ENCODE measurements at regions not wholly inside any gene's neighbourhood (a gene's known extent, or its start where the extent isn't known, plus 50 kb on each side); places are given as distances from the start of the nearest gene placed in this dataset.

DNA sequence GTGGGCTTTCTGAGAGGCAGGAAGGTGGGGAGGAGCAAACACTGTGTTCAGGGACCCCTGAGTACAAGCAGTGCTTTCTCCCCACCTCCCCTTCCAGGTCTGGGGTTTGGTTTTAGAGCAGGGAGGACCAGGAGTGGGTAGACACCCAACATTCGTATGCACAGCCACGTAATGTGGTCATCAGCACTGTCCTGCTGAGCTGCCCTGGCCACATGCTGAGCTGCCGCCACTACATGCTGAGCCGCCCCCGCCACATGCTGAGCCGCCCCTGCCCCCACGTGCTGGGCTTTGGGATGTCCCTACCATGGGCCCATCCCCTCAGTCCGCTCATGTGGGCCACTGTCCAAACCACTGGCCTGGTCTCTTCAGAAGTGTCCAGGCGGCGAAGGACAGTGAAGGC lies 214.9 kb upstream of the CST7 start:
- FAIRE-seq: no peak
- ChIA-PET POLR2A (no interaction called here), CTCF (interaction anchor here (0.6 to 1.1 kb wide), 2 partner anchors 18 to 569 kb away, joined by 3 read pairs; no protein-coding TSS in a partner anchor)
- ATAC-seq: no peak
- no peak overlapping the region for H3K4me2 ChIP-seq
- H3K4me1 ChIP-seq: no peaks in the 10 kb centered on the region
- no peaks in the 10 kb centered on the region for H3K9me3 ChIP-seq
- 70% methylated on average over 10 of the region's 10 CpGs for WGBS (ENCODE audit: missing lambda C conversion rate)
- no peak overlapping the region for H3K27ac ChIP-seq
- TF ChIP-seq POLR2A (IDR thresholded peaks at IDR 0.05; ENCODE audit: low read length): no peak
- no peak for TF ChIP-seq JUNB (IDR thresholded peaks at IDR 0.05)
- no peak for TF ChIP-seq JUN (IDR thresholded peaks at IDR 0.05)
- TF ChIP-seq RNF2 (IDR thresholded peaks at IDR 0.05; ENCODE audit: borderline replicate concordance, low read depth): no peak
- TF ChIP-seq FOSL2 (IDR thresholded peaks at IDR 0.05): no peak
- TF ChIP-seq FOSL2 (CRISPR knock-in tag; IDR thresholded peaks at IDR 0.05): no peak
- TF ChIP-seq CEBPB (IDR thresholded peaks at IDR 0.05): no peak
- no peak overlapping the region for H3K4me3 ChIP-seq
- DNase-seq (ENCODE audit: low read depth in 1 of 2, low spot score in 1 of 2): no peak

- TF ChIP-seq HOXB5 (CRISPR knock-in tag; IDR thresholded peaks at IDR 0.05) (no peak), ELK1 (IDR thresholded peaks at IDR 0.05; ENCODE audit: low read depth, low read length) (no peak), EHMT2 (IDR thresholded peaks at IDR 0.05; ENCODE audit: low read depth) (no peak), ZSCAN20 (CRISPR knock-in tag; IDR thresholded peaks at IDR 0.05) (no peak), CBX2 (IDR thresholded peaks at IDR 0.05; ENCODE audit: borderline replicate concordance, low read depth) (no peak), HDAC2 (IDR thresholded peaks at IDR 0.05) (no peak), RFX5 (IDR thresholded peaks at IDR 0.05) (no peak), HEYL (CRISPR knock-in tag; IDR thresholded peaks at IDR 0.05) (no peak), SREBF2 (IDR thresholded peaks at IDR 0.05) (no peak)
- 85% methylated on average over 7 of the region's 7 CpGs for WGBS (ENCODE audit: missing lambda C conversion rate)
- DNase-seq (ENCODE audit: low read depth in 1 of 2, low spot score in 1 of 2): no peak
- no peak overlapping the region for H3K4me2 ChIP-seq
- CTCF ChIA-PET: interaction anchor here (0.9 kb wide), 1 partner anchor 9 kb away, joined by 3 read pairs; no protein-coding TSS in a partner anchor
- no peak overlapping the region for H3K4me3 ChIP-seq
- no peaks in the 10 kb centered on the region for H3K4me1 ChIP-seq
- ATAC-seq: no peak
- POLR2A ChIA-PET: no interaction called here
- no peaks in the 10 kb centered on the region for H3K9me3 ChIP-seq
- no peak overlapping the region for H3K27ac ChIP-seq
- FAIRE-seq: no peak
These were observed 213.8 kb upstream of the CST7 start for GRCh38 chr20:24735263-24735662.

DNA sequence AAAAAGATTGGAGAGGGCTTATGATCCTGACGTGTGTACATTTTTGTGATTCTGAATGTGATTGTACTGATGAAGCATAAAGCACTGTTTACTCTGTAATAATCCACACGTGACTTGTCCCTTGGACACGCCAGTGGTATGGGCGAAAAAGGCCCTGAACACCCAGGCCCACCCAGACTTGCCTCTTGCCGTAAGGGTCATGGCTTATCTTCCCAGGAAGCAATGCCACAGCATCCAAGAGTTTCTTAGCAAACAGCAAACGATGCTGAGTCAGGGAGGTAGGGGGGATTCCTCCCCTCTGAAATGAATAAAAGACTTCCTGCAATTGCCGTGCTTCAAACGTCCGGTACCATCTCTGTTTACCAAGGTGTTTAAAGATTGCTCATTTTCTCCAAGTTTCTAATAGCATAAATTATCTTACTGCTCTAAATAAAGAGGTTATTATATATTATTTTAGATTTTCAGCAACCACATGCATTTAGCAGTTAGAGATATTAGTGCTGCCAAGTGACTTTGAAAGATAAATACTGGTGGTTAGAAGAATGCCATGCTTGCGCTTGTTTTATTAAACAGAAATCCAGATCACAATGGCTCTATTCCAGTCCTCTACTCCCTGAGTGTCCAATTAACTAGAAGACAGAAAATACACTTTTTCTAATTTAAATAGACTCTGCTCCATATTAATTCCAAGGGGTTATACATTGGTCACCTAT lies 212.8 kb upstream of the CST7 start:
- DNase-seq (ENCODE audit: low read depth in 1 of 2, low spot score in 1 of 2) (no peak), FAIRE-seq (no peak), ATAC-seq (no peak)
- no peak overlapping the region for H3K27ac ChIP-seq
- no peaks in the 10 kb centered on the region for H3K4me1 ChIP-seq
- CTCF ChIA-PET: interaction anchor here (1.4 kb wide), 1 partner anchor 45 kb away, joined by 5 read pairs; no protein-coding TSS in a partner anchor
- POLR2A ChIA-PET: no interaction called here
- 60% methylated on average over 10 of the region's 10 CpGs for WGBS (ENCODE audit: missing lambda C conversion rate)
- no peaks in the 10 kb centered on the region for H3K9me3 ChIP-seq
- H3K4me3 ChIP-seq: no peak overlapping the region
- H3K4me2 ChIP-seq: no peak overlapping the region
- TF ChIP-seq SREBF2 (IDR thresholded peaks at IDR 0.05) (no peak), POLR2A (IDR thresholded peaks at IDR 0.05; ENCODE audit: low read length) (no peak), POLR2AphosphoS2 (conservative IDR thresholded peaks at IDR 0.05; ENCODE audit: low read length) (no peak)

DNA sequence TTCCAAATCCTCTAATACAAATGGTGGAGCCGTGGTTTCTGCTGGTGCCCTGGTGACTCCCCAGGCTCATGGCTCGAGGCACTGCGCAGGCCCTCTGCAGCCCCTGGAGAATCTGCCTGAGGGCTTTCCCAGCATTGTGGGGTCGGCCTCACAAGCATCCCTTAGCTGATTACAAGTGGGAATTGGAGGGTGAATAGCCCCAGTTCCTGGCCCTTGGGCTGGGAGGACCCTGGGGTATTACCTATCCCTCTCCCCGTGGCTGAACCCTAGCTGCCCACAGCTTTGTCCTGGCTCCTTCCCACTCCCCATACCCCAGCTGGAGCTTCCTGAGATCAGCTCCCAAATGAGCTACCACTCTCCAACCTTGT lies 212.2 kb upstream of the CST7 start:
- no peak for ATAC-seq
- Histone ChIP-seq H3K4me3 (no peak overlapping the region), H3K9me3 (no peaks in the 10 kb centered on the region), H3K4me1 (no peaks in the 10 kb centered on the region), H3K27ac (no peak overlapping the region), H3K4me2 (no peak overlapping the region)
- TF ChIP-seq JUN (IDR thresholded peaks at IDR 0.05): no peak
- TF ChIP-seq CBX2 (IDR thresholded peaks at IDR 0.05; ENCODE audit: borderline replicate concordance, low read depth): no peak
- TF ChIP-seq ZSCAN20 (CRISPR knock-in tag; IDR thresholded peaks at IDR 0.05): no peak
- TF ChIP-seq, protein P1, sequence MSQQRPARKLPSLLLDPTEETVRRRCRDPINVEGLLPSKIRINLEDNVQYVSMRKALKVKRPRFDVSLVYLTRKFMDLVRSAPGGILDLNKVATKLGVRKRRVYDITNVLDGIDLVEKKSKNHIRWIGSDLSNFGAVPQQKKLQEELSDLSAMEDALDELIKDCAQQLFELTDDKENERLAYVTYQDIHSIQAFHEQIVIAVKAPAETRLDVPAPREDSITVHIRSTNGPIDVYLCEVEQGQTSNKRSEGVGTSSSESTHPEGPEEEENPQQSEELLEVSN (IDR thresholded peaks at IDR 0.05; ENCODE audit: borderline replicate concordance, low read depth): no peak
- DNase-seq (ENCODE audit: low read depth in 1 of 2, low spot score in 1 of 2): no peak
- 67% methylated on average over 5 of the region's 5 CpGs for WGBS (ENCODE audit: missing lambda C conversion rate)
- FAIRE-seq: no peak
- POLR2A ChIA-PET: no interaction called here
- CTCF ChIA-PET: interaction anchor here (1.1 to 1.4 kb wide), 2 partner anchors 20 to 45 kb away, joined by 4 to 5 read pairs; no protein-coding TSS in a partner anchor

All from A549 (cell line).